Activated CD8-positive, alpha-beta memory T cell treated with anti-CD3 and anti-CD28 coated beads, Interleukin-2, amount 50 U/mL, for 1 hour (primary cell): ENCODE measurements at regions not wholly inside any gene's neighbourhood (a gene's known extent, or its start where the extent isn't known, plus 50 kb on each side); places are given as distances from the start of the nearest gene placed in this dataset.

Experiments used
- DNase-seq: peaks from one replicate; pipeline ENCODE4 v3.0.0-alpha.2; 2020; ENCODE audit errors: extremely low read depth

DNA sequence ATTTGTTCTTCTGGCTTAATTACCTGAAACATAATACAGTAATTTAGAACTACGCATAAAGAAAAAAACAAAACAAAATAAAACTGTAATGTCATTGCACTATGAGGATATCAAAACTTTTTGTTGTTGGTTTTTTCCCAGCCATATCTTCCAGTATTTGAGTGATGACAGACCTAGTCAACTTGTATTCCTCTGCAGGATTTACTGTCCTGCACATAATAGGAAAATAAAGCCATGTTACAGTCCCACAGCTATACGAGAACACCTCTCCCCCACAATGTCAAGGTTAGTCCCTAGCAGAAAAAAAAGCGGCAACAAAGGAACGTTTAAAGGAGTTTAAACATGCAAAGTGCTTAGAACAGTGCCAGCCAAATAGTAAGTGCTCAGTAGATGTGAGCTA is 55.3 kb upstream of the PRDX6 start:
- no peak for DNase-seq

GRCh38 chr1:173422456-173422976 is 54.6 kb upstream of the PRDX6 start:
- no peak for DNase-seq

DNA sequence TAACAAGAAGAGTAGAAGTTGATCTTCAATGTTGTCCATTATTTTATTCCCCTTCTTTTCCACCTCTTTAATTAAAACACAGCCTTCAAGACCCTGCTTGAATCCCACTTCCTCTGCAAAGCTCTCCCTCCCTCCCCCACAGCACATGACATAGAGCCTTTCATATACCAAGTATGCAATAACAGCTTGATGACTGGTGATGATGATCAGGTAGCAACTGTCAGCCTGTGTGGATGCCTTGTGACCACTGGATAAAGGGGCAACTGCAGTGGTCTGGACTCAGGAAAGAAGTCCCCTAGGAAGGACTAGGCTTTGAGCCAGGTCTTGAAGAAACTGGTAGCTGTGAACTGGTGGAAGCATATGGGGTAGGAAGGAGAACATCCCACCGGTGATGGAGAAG is 53.8 kb upstream of the PRDX6 start:
- DNase-seq, result no peak

GRCh38 chr1:173424143-173424542 is 53.0 kb upstream of the PRDX6 start:
- DNase-seq, result no peak

DNA sequence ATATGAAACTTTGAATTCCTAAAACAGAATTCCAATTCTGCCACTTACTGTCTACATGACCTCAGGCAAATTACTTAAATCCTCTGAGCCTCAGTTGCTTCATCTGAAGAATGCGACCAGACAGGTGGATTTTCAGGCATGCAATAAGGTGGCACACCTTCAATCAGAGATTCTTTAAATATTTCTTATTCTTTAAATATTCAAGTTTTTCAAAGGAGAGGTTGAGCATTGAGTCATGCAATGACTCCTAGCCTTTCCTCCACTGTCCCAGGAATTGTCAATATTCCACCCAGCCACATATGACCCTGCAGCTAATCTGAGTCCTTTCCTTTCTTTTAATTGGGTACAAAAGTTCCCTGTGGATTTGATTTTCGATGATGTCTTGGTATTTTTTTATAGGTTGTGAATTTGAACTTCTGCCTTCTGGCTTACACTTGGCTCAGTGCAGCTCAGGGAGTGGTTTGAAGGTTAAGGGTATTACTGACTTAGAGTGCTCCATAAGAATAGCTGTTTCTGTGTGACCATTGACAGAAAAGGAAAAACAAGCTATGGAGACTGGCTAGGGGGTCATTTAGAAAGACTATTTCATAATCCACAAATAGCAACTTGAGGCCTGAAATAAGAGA is 52.2 kb upstream of the PRDX6 start:
- no peak for DNase-seq

GRCh38 chr1:173426057-173426456 is 51.1 kb upstream of the PRDX6 start:
- no peak for DNase-seq

- no peak for DNase-seq
Observed at GRCh38 chr1:173427146-173428054, 49.7 kb upstream of the PRDX6 start.
